ENCODE measurements at regions not wholly inside any gene's neighbourhood (a gene's known extent, or its start where the extent isn't known, plus 50 kb on each side); places are given as distances from the start of the nearest gene placed in this dataset.

DNA sequence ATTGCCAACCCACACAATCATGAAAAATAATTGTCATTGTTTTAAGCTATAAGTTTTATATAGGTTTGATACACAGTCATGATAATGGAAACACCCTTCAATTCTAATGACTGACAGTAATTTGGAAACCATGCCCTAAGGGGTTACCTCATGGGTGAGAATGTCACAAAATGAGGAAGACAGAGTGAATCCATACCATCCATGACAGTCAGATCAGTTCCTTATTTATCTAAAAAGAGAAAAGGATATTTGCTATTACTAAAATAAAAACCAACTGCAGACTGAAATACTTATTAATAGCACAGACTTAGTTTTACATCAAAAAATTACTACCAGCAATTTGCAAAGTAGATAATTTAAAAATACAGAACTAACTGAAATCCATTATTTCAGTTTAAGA, 437.8 kb downstream of the UTRN start:
- H3K9me3 Mint-ChIP-seq (ENCODE audit: unreplicated experiment), result no peaks in the 10 kb centered on the region
- intact Hi-C loops (cut with micrococcal nuclease; ENCODE audit: unreplicated experiment), result no loop called here
- no peaks in the 10 kb centered on the region for H3K36me3 ChIP-seq (ENCODE audit: control insufficient read depth, insufficient read depth, low read length)
- H3K36me3 Mint-ChIP-seq (ENCODE audit: insufficient read depth, unreplicated experiment), result peaks cover 33% of the 10 kb centered on the region
- H3K27ac Mint-ChIP-seq (ENCODE audit: unreplicated experiment), result no peak overlapping the region
- TF ChIP-seq, protein P1, sequence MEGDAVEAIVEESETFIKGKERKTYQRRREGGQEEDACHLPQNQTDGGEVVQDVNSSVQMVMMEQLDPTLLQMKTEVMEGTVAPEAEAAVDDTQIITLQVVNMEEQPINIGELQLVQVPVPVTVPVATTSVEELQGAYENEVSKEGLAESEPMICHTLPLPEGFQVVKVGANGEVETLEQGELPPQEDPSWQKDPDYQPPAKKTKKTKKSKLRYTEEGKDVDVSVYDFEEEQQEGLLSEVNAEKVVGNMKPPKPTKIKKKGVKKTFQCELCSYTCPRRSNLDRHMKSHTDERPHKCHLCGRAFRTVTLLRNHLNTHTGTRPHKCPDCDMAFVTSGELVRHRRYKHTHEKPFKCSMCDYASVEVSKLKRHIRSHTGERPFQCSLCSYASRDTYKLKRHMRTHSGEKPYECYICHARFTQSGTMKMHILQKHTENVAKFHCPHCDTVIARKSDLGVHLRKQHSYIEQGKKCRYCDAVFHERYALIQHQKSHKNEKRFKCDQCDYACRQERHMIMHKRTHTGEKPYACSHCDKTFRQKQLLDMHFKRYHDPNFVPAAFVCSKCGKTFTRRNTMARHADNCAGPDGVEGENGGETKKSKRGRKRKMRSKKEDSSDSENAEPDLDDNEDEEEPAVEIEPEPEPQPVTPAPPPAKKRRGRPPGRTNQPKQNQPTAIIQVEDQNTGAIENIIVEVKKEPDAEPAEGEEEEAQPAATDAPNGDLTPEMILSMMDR (IDR thresholded peaks at IDR 0.05; ENCODE audit: insufficient read depth in 1 of 2, low read depth in 1 of 2, low read length in 1 of 2, severe bottlenecking in 1 of 2, unreplicated experiment in 1 of 2), result no peak
- H3K4me3 ChIP-seq (ENCODE audit: low read depth, low read length), result no peak overlapping the region
- no peaks in the 10 kb centered on the region for H3K27me3 ChIP-seq (replicated peaks; ENCODE audit: control insufficient read depth, insufficient read depth, low read length)
- ChIA-PET CTCF (no interaction called here), POLR2A (no interaction called here)
- BruUV-seq (replicated peaks), result no TSS peak
- no peaks in the 10 kb centered on the region for H3K27me3 Mint-ChIP-seq (ENCODE audit: insufficient read depth, unreplicated experiment)
- H3K9me3 ChIP-seq, result no peaks in the 10 kb centered on the region
- no peak for DNase-seq
- H3K4me1 ChIP-seq, result no peaks in the 10 kb centered on the region
- peaks cover 6% of the 10 kb centered on the region for H3K4me1 Mint-ChIP-seq (ENCODE audit: low read depth, unreplicated experiment)
- no peak overlapping the region for H3K4me3 Mint-ChIP-seq (ENCODE audit: unreplicated experiment)

DNA sequence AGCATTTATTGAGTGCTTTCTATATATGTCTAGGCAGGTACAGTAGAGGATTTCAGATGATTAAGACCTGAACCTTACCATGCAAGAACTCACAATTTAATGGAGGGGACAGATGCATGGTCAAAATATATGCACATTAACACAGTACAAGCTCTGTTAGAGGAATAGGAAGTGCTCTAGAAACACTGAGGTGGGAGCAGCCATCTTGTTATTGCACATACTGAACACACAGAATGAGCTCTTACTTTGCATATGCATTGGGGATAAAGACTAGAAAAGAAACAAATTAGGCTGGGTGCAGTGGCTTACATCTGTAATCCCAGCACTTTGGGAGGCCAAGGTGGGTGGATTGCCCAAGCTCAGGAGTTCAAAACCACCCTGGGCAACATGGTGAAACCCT, 438.3 kb downstream of the UTRN start:
- Mint-ChIP-seq H3K36me3 (ENCODE audit: insufficient read depth, unreplicated experiment) (peaks cover 33% of the 10 kb centered on the region), H3K4me1 (ENCODE audit: low read depth, unreplicated experiment) (peaks cover 6% of the 10 kb centered on the region), H3K9me3 (ENCODE audit: unreplicated experiment) (no peaks in the 10 kb centered on the region), H3K4me3 (ENCODE audit: unreplicated experiment) (no peak overlapping the region), H3K27me3 (ENCODE audit: insufficient read depth, unreplicated experiment) (no peaks in the 10 kb centered on the region), H3K27ac (ENCODE audit: unreplicated experiment) (no peak overlapping the region)
- no TSS peak for BruUV-seq (replicated peaks)
- Histone ChIP-seq H3K27me3 (replicated peaks; ENCODE audit: control insufficient read depth, insufficient read depth, low read length) (no peaks in the 10 kb centered on the region), H3K4me1 (no peaks in the 10 kb centered on the region), H3K4me3 (ENCODE audit: low read depth, low read length) (no peak overlapping the region), H3K9me3 (no peaks in the 10 kb centered on the region), H3K36me3 (ENCODE audit: control insufficient read depth, insufficient read depth, low read length) (no peaks in the 10 kb centered on the region)
- TF ChIP-seq, protein P1 (IDR thresholded peaks at IDR 0.05; ENCODE audit: insufficient read depth in 1 of 2, low read depth in 1 of 2, low read length in 1 of 2, severe bottlenecking in 1 of 2, unreplicated experiment in 1 of 2), result no peak
- ChIA-PET CTCF (no interaction called here), POLR2A (no interaction called here)
- no peak for DNase-seq
- intact Hi-C loops (cut with micrococcal nuclease; ENCODE audit: unreplicated experiment), result no loop called here

DNA sequence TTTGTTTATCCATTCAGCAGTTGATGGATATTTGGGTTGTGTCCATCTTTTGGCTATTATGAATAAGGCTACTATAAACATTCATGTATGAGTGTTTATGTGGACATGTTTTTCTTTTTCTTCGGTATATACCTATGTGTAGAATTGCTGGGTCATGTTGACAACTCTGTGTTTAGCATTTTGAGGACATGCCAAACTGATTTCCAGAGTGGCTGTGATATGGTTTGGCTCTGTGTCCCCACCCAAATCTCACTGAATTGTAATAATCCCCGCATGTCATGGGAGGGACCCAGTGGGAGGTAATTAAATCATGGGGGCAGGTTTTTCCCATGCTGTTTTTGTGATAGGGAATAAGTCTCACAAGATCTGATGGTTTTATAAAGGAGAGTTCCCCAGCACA, 439.7 kb downstream of the UTRN start:
- Histone ChIP-seq H3K9me3 (no peaks in the 10 kb centered on the region), H3K36me3 (ENCODE audit: control insufficient read depth, insufficient read depth, low read length) (no peaks in the 10 kb centered on the region), H3K4me1 (no peaks in the 10 kb centered on the region), H3K27me3 (replicated peaks; ENCODE audit: control insufficient read depth, insufficient read depth, low read length) (no peaks in the 10 kb centered on the region), H3K4me3 (ENCODE audit: low read depth, low read length) (no peak overlapping the region)
- no peak overlapping the region for H3K4me3 Mint-ChIP-seq (ENCODE audit: unreplicated experiment)
- TF ChIP-seq, protein P1 (IDR thresholded peaks at IDR 0.05; ENCODE audit: insufficient read depth in 1 of 2, low read depth in 1 of 2, low read length in 1 of 2, severe bottlenecking in 1 of 2, unreplicated experiment in 1 of 2), result no peak
- peaks cover 38% of the 10 kb centered on the region for H3K36me3 Mint-ChIP-seq (ENCODE audit: insufficient read depth, unreplicated experiment)
- H3K9me3 Mint-ChIP-seq (ENCODE audit: unreplicated experiment), result no peaks in the 10 kb centered on the region
- intact Hi-C loops (cut with micrococcal nuclease; ENCODE audit: unreplicated experiment), result no loop called here
- POLR2A ChIA-PET, result no interaction called here
- H3K27me3 Mint-ChIP-seq (ENCODE audit: insufficient read depth, unreplicated experiment), result no peaks in the 10 kb centered on the region
- CTCF ChIA-PET, result no interaction called here
- no peak overlapping the region for H3K27ac Mint-ChIP-seq (ENCODE audit: unreplicated experiment)
- no TSS peak for BruUV-seq (replicated peaks)
- DNase-seq, result no peak
- peaks cover 6% of the 10 kb centered on the region for H3K4me1 Mint-ChIP-seq (ENCODE audit: low read depth, unreplicated experiment)
